Adrenal gland (tissue), 5 donors: ENCODE measurements at regions not wholly inside any gene's neighbourhood (a gene's known extent, or its start where the extent isn't known, plus 50 kb on each side); places are given as distances from the start of the nearest gene placed in this dataset.

Experiments
- CTCF ChIP-seq, 6 experiments: fragments of 450-650 bp in 4 of 6; fragments of 200-600 bp in 2 of 6; sonication (generic) in 1 of 6; IDR thresholded peaks; 1 replicate in 5 of 6; 2 replicates in 1 of 6; pipeline versions ENCODE4 v1.5.1 to v1.8.0; 2016 to 2021; ENCODE audit warnings: antibody characterized with exemption in 6 of 6, mild to moderate bottlenecking in 2 of 6, moderate library complexity in 1 of 6
- POLR2A ChIP-seq, 2 donors: fragments of 450-650 bp; IDR thresholded peaks; one replicate each; pipeline ENCODE4 v1.6.1; 2017; ENCODE audit warnings: antibody characterized with exemption in 2 of 2, mild to moderate bottlenecking in 2 of 2, moderate library complexity in 1 of 2
- donor health status: DM: no; HTN: no; CAD: no.

GRCh38 chr3:144237351-144237750, 265.7 kb downstream of the DIPK2A start:
- TF ChIP-seq CTCF (IDR thresholded peaks at IDR 0.05) (no peak), POLR2A (IDR thresholded peaks at IDR 0.05) (no peak)
